GM18951 (cell line): ENCODE measurements at regions not wholly inside any gene's neighbourhood (a gene's known extent, or its start where the extent isn't known, plus 50 kb on each side); places are given as distances from the start of the nearest gene placed in this dataset.
"Not testable (repeated sequence)": the region's sequence is repeated elsewhere in the genome, so short reads cannot be mapped to it uniquely, and the experiment has no call there.

Source experiments
- POLR2A ChIP-seq: IDR thresholded peaks from 4 replicates; pipeline ENCODE4 v1.6.1; 2011; ENCODE audit warnings: mild to moderate bottlenecking; ENCODE audit not compliant: insufficient read length, insufficient read depth; ENCODE audit errors: extremely low read depth
- in situ Hi-C: fragments of 300-500 bp; cut with MboI; formaldehyde crosslinking; loops from one replicate; pipeline ENCODE4 v1.12.0; 2022; ENCODE audit warnings: low sequenced_read_pairs, mixed read lengths, inconsistent platforms; ENCODE audit not compliant: unreplicated experiment

- no peak for TF ChIP-seq POLR2A
- in situ Hi-C loops = no loop called here
These were observed 137.2 kb downstream of the SREK1 start for GRCh38 chr5:66281294-66281693.

- in situ Hi-C loops = no loop called here
- no peak for TF ChIP-seq POLR2A
These were observed 140.7 kb downstream of the SREK1 start for GRCh38 chr5:66284588-66285342.

GRCh38 chr5:66285343-66285922 lies 141.3 kb downstream of the SREK1 start:
- in situ Hi-C loops = no loop called here
- no peak for TF ChIP-seq POLR2A

GRCh38 chr5:66291771-66292170 lies 147.7 kb downstream of the SREK1 start:
- in situ Hi-C loops = no loop called here

GRCh38 chr5:66293851-66294250 lies 149.8 kb downstream of the SREK1 start:
- in situ Hi-C loops = not testable (repeated sequence)

More at GRCh38 chr5:66291771-66292170, 147.7 kb downstream of the SREK1 start:
- no peak for TF ChIP-seq POLR2A

- in situ Hi-C loops = no loop called here
- TF ChIP-seq POLR2A = no peak
These were observed 155.4 kb downstream of the SREK1 start for GRCh38 chr5:66299463-66299862.

GRCh38 chr5:66302344-66302743 lies 158.2 kb downstream of the SREK1 start:
- in situ Hi-C loops = no loop called here

GRCh38 chr5:66306105-66306843 lies 162.2 kb downstream of the SREK1 start:
- TF ChIP-seq POLR2A = no peak
- in situ Hi-C loops = no loop called here

More at GRCh38 chr5:66302344-66302743, 158.2 kb downstream of the SREK1 start:
- no peak for TF ChIP-seq POLR2A

GRCh38 chr5:66306844-66307315 lies 162.8 kb downstream of the SREK1 start:
- TF ChIP-seq POLR2A = no peak
- in situ Hi-C loops = no loop called here

- TF ChIP-seq POLR2A = no peak
- in situ Hi-C loops = no loop called here
These were observed 163.6 kb downstream of the SREK1 start for GRCh38 chr5:66307647-66308241.

- no peak for TF ChIP-seq POLR2A
- in situ Hi-C loops = loop anchor here (10.0 kb wide), 1 partner anchor 433 kb away; no protein-coding TSS in a partner anchor
These were observed 168.2 kb downstream of the SREK1 start for GRCh38 chr5:66312266-66312665.

GRCh38 chr5:66315784-66316183 lies 171.7 kb downstream of the SREK1 start:
- in situ Hi-C loops = loop anchor here (10.0 kb wide), 1 partner anchor 429 kb away; no protein-coding TSS in a partner anchor
- no peak for TF ChIP-seq POLR2A
